ENCODE measurements at regions not wholly inside any gene's neighbourhood (a gene's known extent, or its start where the extent isn't known, plus 50 kb on each side); places are given as distances from the start of the nearest gene placed in this dataset.

- H3K79me2 ChIP-seq (ENCODE audit: low read length) = no peaks in the 10 kb centered on the region
- TF ChIP-seq EZH2 (optimal IDR thresholded peaks at IDR 0.05; ENCODE audit: low read depth, low read length) (no peak), CTCF (IDR thresholded peaks at IDR 0.05; ENCODE audit: low read length) (no peak), EZH2phosphoT487 (IDR thresholded peaks at IDR 0.05; ENCODE audit: low read length) (no peak)
- no peak for DNase-seq
- no peaks in the 10 kb centered on the region for H4K20me1 ChIP-seq (ENCODE audit: insufficient read depth, low read length)
- H3K27ac ChIP-seq (ENCODE audit: low read length) = no peak overlapping the region
- H3K4me1 ChIP-seq (ENCODE audit: low read length) = no peaks in the 10 kb centered on the region
- H3F3A ChIP-seq (ENCODE audit: insufficient read depth, low read length) = no peaks in the 10 kb centered on the region
- H3K4me3 ChIP-seq (ENCODE audit: low read length) = no peak overlapping the region
- H3K27me3 ChIP-seq (replicated peaks; ENCODE audit: insufficient read depth, low read length) = no peaks in the 10 kb centered on the region
- no peaks in the 10 kb centered on the region for H3K36me3 ChIP-seq (replicated peaks; ENCODE audit: insufficient read depth, low read length)
- H2AFZ ChIP-seq (ENCODE audit: low read length) = no peak overlapping the region
- no peak overlapping the region for H3K9ac ChIP-seq (ENCODE audit: low read length)
- H3K9me2 ChIP-seq (replicated peaks; ENCODE audit: insufficient read depth, low read length) = no peaks in the 10 kb centered on the region
- no peaks in the 10 kb centered on the region for H3K9me3 ChIP-seq (replicated peaks; ENCODE audit: insufficient read depth, low read length)
- H3K4me2 ChIP-seq (ENCODE audit: low read depth, low read length) = no peak overlapping the region
Observed at GRCh38 chr5:158421319-158421718, 562.4 kb upstream of the CLINT1 start.

- no peaks in the 10 kb centered on the region for H3K79me2 ChIP-seq (ENCODE audit: low read length)
Observed at GRCh38 chr5:158419186-158419585, 560.2 kb upstream of the CLINT1 start.

GRCh38 chr5:158414780-158415179 lies 555.8 kb upstream of the CLINT1 start:
- Histone ChIP-seq H3K4me3 (ENCODE audit: low read length) (no peak overlapping the region), H3K9me3 (replicated peaks; ENCODE audit: insufficient read depth, low read length) (no peaks in the 10 kb centered on the region), H3K79me2 (ENCODE audit: low read length) (no peaks in the 10 kb centered on the region), H3F3A (ENCODE audit: insufficient read depth, low read length) (no peaks in the 10 kb centered on the region), H3K9ac (ENCODE audit: low read length) (no peak overlapping the region), H3K4me1 (ENCODE audit: low read length) (peaks cover 4% of the 10 kb centered on the region), H3K27me3 (replicated peaks; ENCODE audit: insufficient read depth, low read length) (no peaks in the 10 kb centered on the region), H2AFZ (ENCODE audit: low read length) (no peak overlapping the region), H3K27ac (ENCODE audit: low read length) (no peak overlapping the region), H4K20me1 (ENCODE audit: insufficient read depth, low read length) (no peaks in the 10 kb centered on the region), H3K36me3 (replicated peaks; ENCODE audit: insufficient read depth, low read length) (no peaks in the 10 kb centered on the region), H3K9me2 (replicated peaks; ENCODE audit: insufficient read depth, low read length) (no peaks in the 10 kb centered on the region), H3K4me2 (ENCODE audit: low read depth, low read length) (no peak overlapping the region)
- no peak for TF ChIP-seq EZH2 (optimal IDR thresholded peaks at IDR 0.05; ENCODE audit: low read depth, low read length)
- TF ChIP-seq EZH2phosphoT487 (IDR thresholded peaks at IDR 0.05; ENCODE audit: low read length) = no peak
- no peak for TF ChIP-seq CTCF (IDR thresholded peaks at IDR 0.05; ENCODE audit: low read length)
- no peak for DNase-seq

More at GRCh38 chr5:158419186-158419585, 560.2 kb upstream of the CLINT1 start:
- no peaks in the 10 kb centered on the region for H3K9me3 ChIP-seq (replicated peaks; ENCODE audit: insufficient read depth, low read length)
- H3F3A ChIP-seq (ENCODE audit: insufficient read depth, low read length) = no peaks in the 10 kb centered on the region
- no peak overlapping the region for H3K9ac ChIP-seq (ENCODE audit: low read length)
- H3K4me3 ChIP-seq (ENCODE audit: low read length) = no peak overlapping the region
- no peak overlapping the region for H2AFZ ChIP-seq (ENCODE audit: low read length)
- no peak overlapping the region for H3K27ac ChIP-seq (ENCODE audit: low read length)
- no peaks in the 10 kb centered on the region for H3K27me3 ChIP-seq (replicated peaks; ENCODE audit: insufficient read depth, low read length)
- H3K36me3 ChIP-seq (replicated peaks; ENCODE audit: insufficient read depth, low read length) = no peaks in the 10 kb centered on the region
- H3K4me1 ChIP-seq (ENCODE audit: low read length) = no peaks in the 10 kb centered on the region
- no peak for DNase-seq
- no peaks in the 10 kb centered on the region for H3K9me2 ChIP-seq (replicated peaks; ENCODE audit: insufficient read depth, low read length)
- no peak overlapping the region for H3K4me2 ChIP-seq (ENCODE audit: low read depth, low read length)
- no peaks in the 10 kb centered on the region for H4K20me1 ChIP-seq (ENCODE audit: insufficient read depth, low read length)
- TF ChIP-seq EZH2phosphoT487 (IDR thresholded peaks at IDR 0.05; ENCODE audit: low read length) (no peak), CTCF (IDR thresholded peaks at IDR 0.05; ENCODE audit: low read length) (no peak), EZH2 (optimal IDR thresholded peaks at IDR 0.05; ENCODE audit: low read depth, low read length) (no peak)

Data from MM.1S (cell line).